ENCODE measurements at regions not wholly inside any gene's neighbourhood (a gene's known extent, or its start where the extent isn't known, plus 50 kb on each side); places are given as distances from the start of the nearest gene placed in this dataset.

DNA sequence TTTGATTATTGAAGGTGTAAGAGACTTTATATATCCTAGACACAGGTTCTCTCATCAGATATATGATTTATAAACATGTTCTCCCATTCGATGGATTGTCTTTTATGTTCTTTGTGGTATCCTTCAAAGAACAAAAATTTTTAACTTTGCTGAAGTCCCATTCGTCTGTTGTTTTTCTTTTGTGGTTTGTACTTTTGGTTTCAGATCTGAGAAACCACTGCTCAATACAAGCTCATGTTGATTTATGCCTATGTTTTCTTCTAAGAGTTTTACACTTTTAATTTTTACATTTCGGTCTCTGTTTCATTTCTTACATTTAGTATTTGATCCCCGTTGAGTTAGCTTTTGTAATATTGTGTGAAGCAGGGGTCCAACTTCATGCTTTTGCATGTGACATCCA is 103.3 kb upstream of the SPRED1 start:
- intact Hi-C loops (cut with DNase I) = no loop called here

DNA sequence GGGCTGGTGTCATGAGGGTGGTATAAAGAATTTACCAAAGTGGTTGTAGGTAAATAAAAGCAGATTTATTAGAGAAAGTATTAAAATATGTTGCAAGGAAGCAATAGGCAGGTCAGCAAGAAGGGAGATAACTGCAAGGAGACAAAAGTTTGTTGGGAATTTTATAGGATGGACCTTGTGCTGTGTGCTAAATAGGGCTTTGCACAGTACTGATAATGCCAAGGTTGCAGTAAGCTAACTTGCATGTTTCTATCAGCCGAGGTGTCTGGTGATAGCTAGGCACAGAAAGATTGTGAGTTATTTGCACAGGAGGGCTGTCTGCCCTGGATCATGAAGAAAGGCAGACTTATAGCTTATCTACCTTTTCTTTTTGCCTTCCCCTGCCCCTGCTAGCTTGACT is 102.5 kb upstream of the SPRED1 start:
- DNase-seq = no peak
- intact Hi-C loops (cut with DNase I) = no loop called here

More for the DNA sequence above, 103.3 kb upstream of the SPRED1 start:
- DNase-seq = no peak

DNA sequence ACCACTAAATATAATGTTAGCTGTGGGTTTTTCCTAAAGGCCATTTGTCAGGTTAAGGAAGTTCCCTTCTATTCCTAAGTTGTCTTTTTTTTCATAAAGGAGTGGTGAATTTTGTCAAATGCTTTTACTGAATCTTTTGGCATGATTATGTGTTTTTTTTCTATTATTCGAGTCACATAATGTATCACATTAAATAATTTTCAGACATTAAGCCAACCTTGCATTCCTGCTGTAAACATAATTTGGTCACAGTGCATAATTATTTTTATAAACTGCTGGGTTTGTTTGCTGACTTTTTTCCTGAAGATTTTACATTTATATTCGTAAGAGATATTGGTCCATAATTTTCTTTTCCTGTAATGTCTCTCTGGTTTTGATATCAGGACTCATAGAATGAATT is 101.8 kb upstream of the SPRED1 start:
- DNase-seq = no peak
- intact Hi-C loops (cut with DNase I) = no loop called here

DNA sequence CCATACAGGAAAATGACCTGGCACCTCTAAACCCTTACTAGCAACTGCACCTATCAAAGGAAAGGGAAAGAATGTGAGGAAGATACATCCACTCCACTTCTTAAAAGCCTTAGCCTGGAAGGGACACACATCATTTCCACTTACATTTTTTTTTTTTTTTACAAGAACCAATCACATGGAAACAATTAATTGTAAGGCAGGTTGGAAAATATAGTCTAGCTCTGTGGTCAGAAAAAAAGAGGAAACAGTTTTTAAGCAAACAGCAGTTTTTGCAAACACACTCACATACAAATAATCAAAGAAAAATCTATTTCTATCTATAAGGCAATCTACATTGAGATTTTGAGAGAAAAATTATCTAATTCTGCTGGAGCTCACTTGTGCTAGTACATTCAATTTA is 98.9 kb upstream of the SPRED1 start:
- intact Hi-C loops (cut with DNase I) = no loop called here
- DNase-seq = no peak

DNA sequence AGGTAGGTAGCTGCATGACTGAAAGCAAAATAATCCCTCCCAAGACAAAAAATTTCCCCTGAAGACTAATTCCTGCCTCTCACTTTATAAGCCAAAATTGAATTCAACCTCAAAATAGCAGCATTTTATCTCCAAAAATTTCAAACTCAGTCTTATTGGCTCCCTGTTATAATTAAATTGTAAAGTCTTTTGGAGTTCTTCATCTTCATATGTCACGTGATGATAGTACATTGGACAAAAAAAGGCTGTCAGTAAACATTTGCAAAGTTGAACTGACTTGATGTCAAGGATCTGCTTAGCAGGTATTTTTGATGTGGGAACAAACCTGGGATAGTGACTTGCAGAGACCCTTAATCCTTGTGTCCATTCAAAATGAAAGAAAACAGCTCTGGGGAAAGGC is 98.4 kb upstream of the SPRED1 start:
- intact Hi-C loops (cut with DNase I) = no loop called here
- no peak for DNase-seq

DNA sequence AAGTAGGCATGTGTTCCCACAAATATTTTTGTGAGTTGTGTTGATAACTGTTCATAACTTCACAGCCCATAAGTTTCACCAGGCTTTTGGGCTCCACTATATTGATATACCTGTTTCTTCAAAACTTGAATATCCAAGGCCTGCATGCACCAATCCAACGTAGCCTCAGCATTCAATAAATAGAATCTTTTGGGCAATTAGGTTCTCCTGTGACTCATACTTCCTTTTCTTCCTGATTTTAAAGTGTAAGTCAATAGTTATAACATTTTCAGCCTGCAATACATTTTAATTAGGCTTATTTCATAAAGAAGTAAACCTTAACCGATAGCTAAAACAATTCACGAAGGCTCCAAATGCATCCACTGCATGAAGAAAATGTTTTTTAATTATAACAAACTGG is 97.8 kb upstream of the SPRED1 start:
- no peak for DNase-seq
- intact Hi-C loops (cut with DNase I) = no loop called here

DNA sequence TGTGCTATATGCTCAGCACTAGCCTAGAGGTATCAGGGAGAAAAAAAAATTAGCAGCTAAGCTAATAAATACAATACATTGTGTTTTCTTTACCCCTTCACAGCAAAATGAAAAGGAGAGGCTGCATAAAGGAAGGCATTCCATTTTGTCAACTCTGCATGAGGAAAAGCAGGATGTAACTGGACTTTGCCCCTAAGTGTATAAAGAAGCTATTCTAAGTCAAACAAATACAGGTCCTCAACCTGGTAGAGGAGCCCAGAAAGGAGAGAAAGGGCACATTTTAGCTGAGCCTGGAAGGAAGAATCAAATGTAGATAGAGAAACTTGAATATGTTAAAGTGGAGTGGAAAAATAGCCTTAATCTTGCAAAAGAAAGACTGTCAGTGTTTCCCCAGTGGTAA is 89.0 kb upstream of the SPRED1 start:
- DNase-seq = no peak
- intact Hi-C loops (cut with DNase I) = no loop called here

DNA sequence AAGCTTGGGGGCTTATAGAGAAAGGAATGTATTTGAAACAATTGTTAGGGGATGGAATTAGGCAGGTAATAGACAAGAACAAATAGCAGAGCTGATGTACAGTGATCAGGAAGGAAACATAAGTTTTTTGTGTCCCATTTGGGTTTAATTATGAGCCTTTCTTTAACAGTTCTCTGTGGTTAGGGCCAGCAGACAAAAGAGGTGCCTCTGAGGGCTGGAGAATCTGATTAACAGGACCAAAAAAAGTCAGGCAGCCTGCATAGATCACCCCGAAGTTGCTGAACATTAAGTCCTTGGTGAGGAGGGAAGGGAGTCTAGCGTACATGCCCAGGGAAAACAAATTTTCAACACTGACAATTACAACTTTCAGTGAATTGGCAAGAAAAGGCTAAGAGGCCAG is 88.6 kb upstream of the SPRED1 start:
- no peak for DNase-seq
- intact Hi-C loops (cut with DNase I) = no loop called here

DNA sequence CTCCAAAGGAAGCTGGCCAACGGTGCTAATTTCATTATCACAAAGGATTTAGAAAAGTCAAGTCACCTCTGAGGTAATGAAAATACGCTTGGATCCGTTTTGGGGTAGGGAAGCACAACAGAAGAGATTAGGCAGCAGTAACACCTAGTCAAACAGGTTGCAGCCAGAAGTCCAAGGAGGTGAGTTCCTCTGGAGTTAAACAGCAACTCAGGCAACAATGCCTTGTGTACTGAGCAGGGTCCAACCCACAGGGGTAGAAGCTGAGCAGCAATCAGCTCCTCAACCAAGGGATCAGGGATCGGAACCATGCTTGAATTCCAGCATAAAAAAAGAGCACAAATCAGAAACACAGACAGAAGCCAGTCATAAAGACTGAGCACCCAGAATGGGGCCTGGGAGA is 88.1 kb upstream of the SPRED1 start:
- intact Hi-C loops (cut with DNase I) = no loop called here

DNA sequence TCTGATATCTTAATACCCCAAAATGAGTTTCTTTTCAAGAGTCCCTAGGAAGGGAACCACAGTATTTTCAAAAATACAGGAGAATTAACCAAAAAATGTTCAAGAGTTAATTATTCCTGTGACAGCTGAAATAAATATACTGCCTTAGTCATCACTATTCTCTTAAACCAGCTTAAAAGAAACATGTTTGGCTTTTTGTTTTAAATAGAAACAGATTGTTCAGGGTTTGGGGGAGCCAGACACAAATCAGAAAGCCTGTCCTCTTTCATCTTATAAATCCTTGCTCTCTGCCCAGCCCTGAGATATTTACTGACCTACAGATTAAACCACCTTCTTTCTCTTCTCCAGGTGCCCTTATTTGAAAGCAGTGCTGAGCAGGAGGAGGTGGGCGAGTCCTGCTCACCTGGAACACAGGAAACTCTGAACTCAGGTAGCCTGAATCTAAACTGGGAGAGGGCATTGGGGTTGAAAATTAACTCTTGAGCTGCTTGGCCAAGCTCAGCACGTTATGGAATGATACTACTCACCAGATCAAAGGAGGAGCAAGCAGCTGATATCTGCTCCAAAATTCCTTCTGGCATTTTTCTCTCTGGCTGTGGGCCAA is 84.1 kb upstream of the SPRED1 start:
- intact Hi-C loops (cut with DNase I) = no loop called here
- DNase-seq = no peak

More for the DNA sequence above, 88.1 kb upstream of the SPRED1 start:
- no peak for DNase-seq

DNA sequence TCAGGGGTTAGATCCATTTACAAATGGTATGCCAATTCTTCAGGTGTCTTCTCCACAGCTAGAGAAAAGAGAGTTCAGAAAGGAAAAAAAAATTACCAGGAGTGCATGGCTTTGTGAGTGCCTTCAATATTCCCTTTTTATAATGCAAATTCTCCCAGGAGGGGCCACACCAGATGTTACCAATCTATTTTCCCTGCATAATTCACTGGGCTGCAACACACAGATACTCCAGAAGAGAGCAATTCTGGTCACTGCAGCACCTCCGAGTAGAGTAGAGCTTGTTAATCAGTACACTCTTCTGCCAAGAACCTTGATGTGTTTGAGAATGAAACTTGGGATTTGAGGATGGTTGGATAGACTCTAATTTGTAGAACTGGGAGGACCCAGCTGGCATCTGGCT is 80.7 kb upstream of the SPRED1 start:
- no peak for DNase-seq
- intact Hi-C loops (cut with DNase I) = no loop called here

DNA sequence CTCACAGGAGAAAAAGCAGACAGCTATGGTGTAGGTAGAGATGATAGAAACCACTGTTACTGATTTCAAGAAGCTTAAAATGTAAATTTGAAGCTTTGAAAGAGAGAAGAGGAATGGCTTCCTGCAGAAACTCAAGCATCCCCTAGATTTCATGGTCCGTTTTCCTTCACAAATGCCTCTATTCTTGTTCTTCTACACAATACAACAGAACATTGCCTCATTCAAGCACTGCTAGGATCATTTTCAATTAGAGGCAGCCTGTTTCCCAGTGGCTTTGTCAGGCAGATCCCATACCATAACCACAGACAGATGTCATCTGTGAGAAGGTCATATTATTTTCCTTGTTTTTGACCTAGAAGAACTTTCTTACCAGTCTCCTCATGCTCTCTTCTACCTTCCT is 77.9 kb upstream of the SPRED1 start:
- intact Hi-C loops (cut with DNase I) = no loop called here

DNA sequence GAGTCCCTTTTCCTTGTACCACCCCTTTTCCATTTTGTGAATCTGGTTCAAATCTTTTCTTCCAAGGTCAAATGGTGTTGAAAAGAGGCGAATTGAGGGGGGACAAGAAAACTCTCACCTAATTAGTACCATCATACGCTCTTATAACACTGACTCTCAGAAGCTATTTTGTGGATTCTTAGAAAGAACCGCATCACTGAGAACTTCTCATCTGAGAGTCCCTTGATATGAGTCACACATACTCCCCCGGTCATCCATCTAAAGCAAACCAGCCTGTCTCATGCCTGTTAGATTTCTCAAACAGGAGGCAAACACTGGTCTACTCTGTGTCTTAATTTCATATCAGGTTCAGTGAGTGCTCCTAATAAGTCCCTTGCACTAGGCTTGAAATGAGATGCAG is 76.5 kb upstream of the SPRED1 start:
- intact Hi-C loops (cut with DNase I) = no loop called here
- DNase-seq = no peak

More for the DNA sequence above, 77.9 kb upstream of the SPRED1 start:
- peak in 3 of 42 donors; percentile 6 to 37 (median 10) for DNase-seq

DNA sequence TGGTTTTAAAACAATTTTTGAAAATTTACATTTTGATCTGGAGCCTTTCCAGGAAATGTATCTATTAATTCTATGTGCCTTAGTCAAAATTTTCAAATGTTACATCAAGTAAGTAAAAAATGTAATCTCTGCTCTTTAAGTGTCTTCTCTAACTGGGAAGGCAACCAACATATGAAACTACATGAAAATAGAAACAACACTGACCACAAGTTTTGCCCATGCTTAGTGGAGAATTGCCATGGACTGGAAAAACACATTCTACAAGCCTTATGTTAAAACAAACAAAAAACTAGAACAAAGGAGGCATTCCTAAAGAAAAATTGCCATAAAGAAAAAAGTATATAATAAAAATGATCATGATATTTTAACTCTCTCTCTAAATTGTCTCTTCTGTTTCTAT is 75.9 kb upstream of the SPRED1 start:
- DNase-seq = no peak
- intact Hi-C loops (cut with DNase I) = no loop called here

DNA sequence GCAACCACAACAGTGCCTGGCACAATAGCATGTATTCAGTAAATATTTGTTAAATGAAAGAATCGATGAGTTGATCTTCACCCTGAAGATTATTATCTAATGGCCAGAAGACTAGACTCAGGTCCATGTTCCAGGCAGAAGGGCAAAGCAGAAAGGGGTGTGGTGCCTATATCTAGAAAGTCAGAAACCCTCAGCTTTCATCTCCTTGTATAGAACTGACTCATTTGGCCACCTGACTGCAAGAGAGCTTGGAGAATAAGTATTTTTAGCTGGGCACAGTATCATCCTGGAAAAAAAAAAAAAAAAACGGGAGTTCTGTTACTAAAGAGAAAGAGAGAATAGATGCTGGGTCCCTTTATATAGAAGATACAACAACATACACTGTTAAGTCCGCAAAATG is 69.7 kb upstream of the SPRED1 start:
- intact Hi-C loops (cut with DNase I) = no loop called here
- DNase-seq = peak in 10 of 42 donors; percentile 13 to 64 (median 21)

DNA sequence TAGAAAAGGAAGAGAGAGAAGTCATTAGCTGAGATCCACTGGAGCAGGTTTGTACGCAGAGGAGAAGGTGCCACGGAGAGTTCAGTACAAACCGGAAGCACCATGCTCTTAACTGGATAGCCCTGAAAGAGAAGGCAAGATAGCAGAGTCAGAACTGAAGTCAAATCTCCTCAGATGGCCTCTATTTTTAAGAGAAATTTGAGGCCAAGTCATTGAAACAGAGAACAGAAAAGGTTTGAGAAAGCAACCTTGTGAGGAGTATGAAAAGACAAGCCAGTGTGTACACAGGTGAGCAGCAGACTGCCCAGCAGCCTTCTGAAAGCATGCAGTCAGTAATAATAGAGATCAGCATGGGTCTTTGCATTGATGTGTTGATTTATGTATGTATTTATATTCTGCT is 66.1 kb upstream of the SPRED1 start:
- intact Hi-C loops (cut with DNase I) = no loop called here

DNA sequence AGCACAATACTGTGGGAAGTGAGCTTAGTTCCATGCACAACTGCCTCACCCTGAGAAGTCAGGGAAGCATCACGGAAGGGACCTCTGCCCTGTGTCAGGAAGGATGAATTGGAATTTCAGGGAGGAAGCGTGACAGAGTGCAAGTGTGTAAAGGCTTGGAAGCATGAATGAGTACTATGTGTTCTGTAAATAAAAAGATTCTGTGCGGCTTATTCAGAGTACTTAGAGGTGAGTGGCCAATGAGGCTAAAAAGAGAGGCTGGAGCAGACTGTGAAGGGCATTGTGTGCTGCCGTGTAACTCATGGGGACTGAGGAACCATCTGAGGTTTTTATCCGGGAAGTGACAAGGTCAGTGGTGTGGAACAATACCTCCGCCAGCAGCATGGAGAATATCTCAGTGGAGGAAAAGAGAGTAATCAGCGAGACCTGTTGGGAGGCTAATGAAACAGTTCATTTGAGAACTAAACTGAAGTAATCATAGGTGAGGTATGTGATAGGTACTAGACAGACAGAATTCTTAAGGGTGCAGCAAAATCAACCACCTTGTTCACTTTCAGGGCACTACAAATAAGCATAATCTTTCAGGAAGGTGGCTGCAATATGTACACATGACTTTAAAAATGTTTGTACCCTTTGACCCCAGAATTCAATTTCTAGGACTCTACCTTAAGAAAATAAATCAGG is 64.9 kb upstream of the SPRED1 start:
- no peak for DNase-seq
- intact Hi-C loops (cut with DNase I) = no loop called here

More for the DNA sequence above, 66.1 kb upstream of the SPRED1 start:
- DNase-seq = no peak

DNA sequence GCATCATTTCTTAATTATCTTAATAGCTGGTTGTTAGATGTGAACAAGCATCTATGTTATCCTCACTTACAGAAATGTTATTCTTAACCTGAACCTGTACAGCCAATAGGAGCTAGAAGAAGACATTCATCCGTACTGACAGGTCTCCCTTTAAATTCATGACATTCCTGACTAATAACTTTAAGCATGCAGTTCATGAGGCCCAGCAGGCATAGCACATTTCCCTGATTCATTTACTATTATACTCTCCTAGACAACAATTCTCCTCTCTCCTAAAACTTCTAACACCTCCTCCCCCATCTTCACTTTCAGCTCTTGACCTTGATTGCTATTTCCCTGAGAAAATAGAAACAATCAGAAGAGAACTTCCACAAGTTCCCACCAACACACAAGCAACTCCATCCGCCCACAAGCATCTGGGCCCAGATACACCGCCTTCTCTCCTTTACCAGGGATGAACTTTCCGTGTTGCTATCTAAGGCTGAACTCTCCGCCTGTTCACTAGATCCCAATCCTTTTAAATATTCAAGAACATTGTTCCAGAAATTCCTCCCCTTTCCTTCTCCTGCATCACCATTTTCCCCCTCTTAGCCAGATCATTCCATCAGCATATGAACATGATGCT is 62.9 kb upstream of the SPRED1 start:
- intact Hi-C loops (cut with DNase I) = no loop called here
- DNase-seq = no peak

DNA sequence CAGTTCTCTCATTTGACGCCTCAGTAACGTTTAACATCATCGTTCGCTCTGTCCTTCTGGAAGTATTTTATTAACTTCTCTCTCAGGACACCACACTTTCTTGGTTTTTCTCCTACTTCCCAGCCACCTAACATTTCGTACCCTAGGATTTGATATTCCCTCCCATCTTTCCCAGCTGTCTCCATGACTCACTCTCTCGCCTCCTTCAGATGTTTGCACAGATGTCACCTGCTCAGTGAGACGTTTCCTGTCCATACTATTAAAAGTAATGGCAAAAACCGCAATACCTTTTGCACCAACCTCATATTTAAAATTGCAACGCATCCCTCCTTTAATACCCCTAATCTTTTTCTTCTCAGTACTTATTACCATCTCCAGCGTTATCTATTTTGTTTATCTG is 62.1 kb upstream of the SPRED1 start:
- intact Hi-C loops (cut with DNase I) = no loop called here
- DNase-seq = no peak

DNA sequence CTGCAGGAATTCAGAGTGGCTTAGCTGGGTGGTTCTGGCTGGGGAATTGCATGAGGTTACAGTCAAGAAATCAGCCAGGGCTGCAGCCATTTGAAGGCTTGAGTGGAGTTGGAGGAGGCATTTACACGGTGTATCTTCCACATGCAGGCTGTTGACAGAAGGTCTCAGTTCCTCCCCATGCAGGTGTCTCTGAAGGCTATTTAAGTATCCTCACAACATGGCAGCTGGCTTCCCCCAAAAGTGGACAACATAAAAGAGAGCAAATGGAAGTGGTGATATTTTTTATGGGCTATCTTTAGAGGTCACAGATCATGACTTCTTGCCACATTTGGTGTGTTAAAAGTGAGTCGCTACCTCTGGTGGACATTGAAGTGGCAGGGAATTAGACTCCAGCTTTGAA is 60.1 kb upstream of the SPRED1 start:
- DNase-seq = no peak

DNA sequence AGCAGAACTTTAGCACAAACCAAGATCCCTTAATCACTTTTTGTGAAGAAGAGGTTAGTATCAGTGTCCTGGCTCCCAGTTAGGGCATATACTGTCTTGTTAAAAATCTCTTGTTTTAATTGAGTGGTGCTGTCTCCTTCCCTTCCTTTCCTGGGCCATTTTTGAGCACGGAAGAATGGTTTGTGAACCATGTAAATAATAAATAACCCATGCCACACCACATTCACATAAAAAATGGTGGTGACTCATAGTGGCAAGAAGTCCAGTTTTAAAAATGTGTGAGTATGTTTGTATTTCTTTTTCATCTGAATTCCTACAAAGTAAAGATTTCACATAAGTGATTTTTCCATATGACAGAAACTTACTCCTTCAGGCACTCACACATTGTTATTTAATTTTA is 59.1 kb upstream of the SPRED1 start:
- no peak for DNase-seq
- intact Hi-C loops (cut with DNase I) = no loop called here

More for the DNA sequence above, 60.1 kb upstream of the SPRED1 start:
- intact Hi-C loops (cut with DNase I) = no loop called here
